GM12892 (cell line): ENCODE measurements at regions not wholly inside any gene's neighbourhood (a gene's known extent, or its start where the extent isn't known, plus 50 kb on each side); places are given as distances from the start of the nearest gene placed in this dataset.

Source experiments
- POLR2A ChIP-seq: IDR thresholded peaks from 2 replicates; pipeline ENCODE4 v1.6.1; 2011; ENCODE audit warnings: low read depth, low read length, control low read depth
- POLR2AphosphoS5 ChIP-seq: IDR thresholded peaks from 2 replicates; pipeline ENCODE4 v1.6.1; 2011; ENCODE audit warnings: low read depth, low read length, control low read depth

DNA sequence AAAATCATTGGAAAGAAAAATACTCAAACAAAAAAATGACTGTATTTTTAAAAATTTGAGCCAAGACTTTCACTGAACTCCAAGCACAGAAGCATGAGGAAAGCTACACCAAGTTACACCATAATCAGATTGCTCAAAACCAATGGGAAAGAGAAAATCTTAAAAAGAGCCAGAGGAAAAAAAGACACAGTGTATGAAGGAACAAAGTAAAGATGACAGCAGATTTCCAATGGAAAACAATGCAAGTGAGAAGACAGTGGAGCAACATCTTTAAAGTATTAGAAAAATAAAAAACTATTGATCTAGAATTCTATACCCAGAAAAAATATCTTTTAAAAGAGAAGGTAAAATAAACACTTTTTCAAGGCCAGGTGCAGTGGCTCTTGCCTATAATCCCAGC, 147.8 kb upstream of the ZBTB40 start:
- TF ChIP-seq POLR2A, result no peak
- no peak for TF ChIP-seq POLR2AphosphoS5
